GM12875 (cell line): ENCODE measurements at regions not wholly inside any gene's neighbourhood (a gene's known extent, or its start where the extent isn't known, plus 50 kb on each side); places are given as distances from the start of the nearest gene placed in this dataset.
"Not testable (repeated sequence)": the region's sequence is repeated elsewhere in the genome, so short reads cannot be mapped to it uniquely, and the experiment has no call there.

Experiments used
- H3K4me3 ChIP-seq: one replicate; pipeline ENCODE4 v1.5.1; 2011; ENCODE audit warnings: low read depth, low read length, control low read depth
- CTCF ChIP-seq: IDR thresholded peaks from 2 replicates; pipeline ENCODE4 v1.5.1; 2011; ENCODE audit warnings: low read depth, mild to moderate bottlenecking, control low read depth, inconsistent platforms, low read length, moderate library complexity, borderline replicate concordance; ENCODE audit not compliant: insufficient read depth

GRCh38 chr5:106435185-106435584 lies 1235.6 kb downstream of the EFNA5 start:
- no peak for TF ChIP-seq CTCF

GRCh38 chr5:106430733-106431132 lies 1240.0 kb downstream of the EFNA5 start:
- H3K4me3 ChIP-seq, result not testable (repeated sequence)

More at GRCh38 chr5:106435185-106435584, 1235.6 kb downstream of the EFNA5 start:
- H3K4me3 ChIP-seq, result no peak overlapping the region

- H3K4me3 ChIP-seq, result no peak overlapping the region
- TF ChIP-seq CTCF, result no peak
Observed at GRCh38 chr5:106423109-106423897, 1247.4 kb downstream of the EFNA5 start.

- H3K4me3 ChIP-seq, result no peak overlapping the region
- no peak for TF ChIP-seq CTCF
Observed at GRCh38 chr5:106420102-106420501, 1250.6 kb downstream of the EFNA5 start.

- H3K4me3 ChIP-seq, result no peak overlapping the region
- TF ChIP-seq CTCF, result no peak
Observed at GRCh38 chr5:106418196-106418595, 1252.5 kb downstream of the EFNA5 start.

- TF ChIP-seq CTCF, result no peak
- no peak overlapping the region for H3K4me3 ChIP-seq
Observed at GRCh38 chr5:106417566-106417965, 1253.2 kb downstream of the EFNA5 start.

GRCh38 chr5:106417163-106417562 lies 1253.6 kb downstream of the EFNA5 start:
- no peak overlapping the region for H3K4me3 ChIP-seq
- no peak for TF ChIP-seq CTCF

- H3K4me3 ChIP-seq, result no peak overlapping the region
- no peak for TF ChIP-seq CTCF
Observed at GRCh38 chr5:106415541-106415940, 1255.2 kb downstream of the EFNA5 start.
